Kidney (tissue), 13 donors: ENCODE measurements at regions not wholly inside any gene's neighbourhood (a gene's known extent, or its start where the extent isn't known, plus 50 kb on each side); places are given as distances from the start of the nearest gene placed in this dataset.

Experiments used
- DNase-seq, 5 donors: peaks; one replicate each; pipeline ENCODE4 v3.0.0-alpha.2; 2013 to 2020
- FAIRE-seq: peaks from 2 replicates; lab custom pipeline; 2012; peaks lifted over from hg19 to GRCh38; lab: Jason Lieb, UNC
- H3K27ac ChIP-seq, 2 donors: one replicate each; pipeline ENCODE4 v1.7.0; 2013; ENCODE audit warnings: low read depth in 2 of 2, low read length in 2 of 2, inconsistent platforms in 1 of 2
- H3K27me3 ChIP-seq: one replicate; pipeline ENCODE4 v1.7.1; 2013; ENCODE audit warnings: low read length, inconsistent platforms; ENCODE audit not compliant: control insufficient read depth, insufficient read depth
- H3K36me3 ChIP-seq, 3 donors: one replicate each; pipeline versions ENCODE4 v1.7.0 to v1.7.1; 2013; ENCODE audit warnings: low read length in 3 of 3, control low read depth in 1 of 3, inconsistent platforms in 1 of 3; ENCODE audit not compliant: insufficient read depth in 3 of 3, control insufficient read depth in 2 of 3
- H3K4me1 ChIP-seq, 3 donors: one replicate each; pipeline versions ENCODE4 v1.7.0 to v1.7.1; 2013; ENCODE audit warnings: low read length in 3 of 3, inconsistent platforms in 1 of 3, low read depth in 1 of 3; ENCODE audit not compliant: control insufficient read depth in 2 of 3, insufficient read depth in 2 of 3
- H3K4me3 ChIP-seq, 3 donors: one replicate each; pipeline versions ENCODE4 v1.7.0 to v1.8.1; 2013; ENCODE audit warnings: low read length in 3 of 3, control low read depth in 1 of 3, inconsistent platforms in 1 of 3
- H3K9ac ChIP-seq, 3 donors: one replicate each; pipeline versions ENCODE4 v1.7.0 to v1.7.1; 2013; ENCODE audit warnings: low read length in 3 of 3, control low read depth in 1 of 3, inconsistent platforms in 1 of 3
- H3K9me3 ChIP-seq, 3 donors: one replicate each; pipeline versions ENCODE4 v1.7.0 to v1.7.1; 2013; ENCODE audit warnings: low read length in 3 of 3, control low read depth in 1 of 3, inconsistent platforms in 1 of 3; ENCODE audit not compliant: control insufficient read depth in 2 of 3, insufficient read depth in 1 of 3
- intact Hi-C: fragments of 100-400 bp; cut with DNase I; formaldehyde crosslinking; loops from one replicate; pipeline ENCODE4 v1.11.1; 2022
- TF ChIP-seq, protein P1 (sequence below): IDR thresholded peaks from 3 replicates; pipeline ENCODE4 v1.5.1; 2012; ENCODE audit warnings: mild to moderate bottlenecking, moderate library complexity, borderline replicate concordance; ENCODE audit not compliant: insufficient read depth; ENCODE audit errors: extremely low read depth
- donor health status: control.
- donor health status: control.
- donor health status: control.
- donor health status: control.
- donor health status: control.
- donor health status: DM: yes; HTN: yes; CAD: no.
- donor health status: Normal renal cell carcinoma (clear cell type).

- intact Hi-C loops: no loop called here
- DNase-seq (no peak), FAIRE-seq (no peak)
- Histone ChIP-seq H3K9me3 (no peaks in the 10 kb centered on the region), H3K9ac (no peak overlapping the region), H3K27me3 (no peaks in the 10 kb centered on the region), H3K27ac (no peak overlapping the region), H3K4me1 (no peaks in the 10 kb centered on the region), H3K4me3 (no peak overlapping the region), H3K36me3 (no peaks in the 10 kb centered on the region)
- TF ChIP-seq, protein P1, sequence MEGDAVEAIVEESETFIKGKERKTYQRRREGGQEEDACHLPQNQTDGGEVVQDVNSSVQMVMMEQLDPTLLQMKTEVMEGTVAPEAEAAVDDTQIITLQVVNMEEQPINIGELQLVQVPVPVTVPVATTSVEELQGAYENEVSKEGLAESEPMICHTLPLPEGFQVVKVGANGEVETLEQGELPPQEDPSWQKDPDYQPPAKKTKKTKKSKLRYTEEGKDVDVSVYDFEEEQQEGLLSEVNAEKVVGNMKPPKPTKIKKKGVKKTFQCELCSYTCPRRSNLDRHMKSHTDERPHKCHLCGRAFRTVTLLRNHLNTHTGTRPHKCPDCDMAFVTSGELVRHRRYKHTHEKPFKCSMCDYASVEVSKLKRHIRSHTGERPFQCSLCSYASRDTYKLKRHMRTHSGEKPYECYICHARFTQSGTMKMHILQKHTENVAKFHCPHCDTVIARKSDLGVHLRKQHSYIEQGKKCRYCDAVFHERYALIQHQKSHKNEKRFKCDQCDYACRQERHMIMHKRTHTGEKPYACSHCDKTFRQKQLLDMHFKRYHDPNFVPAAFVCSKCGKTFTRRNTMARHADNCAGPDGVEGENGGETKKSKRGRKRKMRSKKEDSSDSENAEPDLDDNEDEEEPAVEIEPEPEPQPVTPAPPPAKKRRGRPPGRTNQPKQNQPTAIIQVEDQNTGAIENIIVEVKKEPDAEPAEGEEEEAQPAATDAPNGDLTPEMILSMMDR: no peak
Observed at GRCh38 chr11:90606721-90607120, 383.9 kb upstream of the CHORDC1 start.

DNA sequence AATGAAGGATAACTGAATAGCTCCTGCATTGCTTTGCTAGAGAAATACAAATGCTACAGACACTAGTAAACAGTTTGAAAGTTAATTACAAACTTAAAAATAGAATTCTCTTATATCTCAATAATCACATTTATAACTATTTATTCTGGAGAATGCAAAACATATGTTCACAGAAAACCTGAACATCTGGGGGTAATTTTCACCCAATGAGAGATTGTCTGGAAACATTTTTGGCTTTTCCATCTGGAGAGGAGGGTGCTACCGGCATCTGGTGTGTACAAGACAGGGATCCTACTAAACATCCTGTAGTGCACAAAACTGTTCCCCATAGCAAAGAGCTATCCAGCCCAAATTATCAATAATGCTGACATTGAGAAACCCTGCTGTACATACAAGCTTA is 378.4 kb upstream of the CHORDC1 start:
- intact Hi-C loops: no loop called here
- H3K9ac ChIP-seq: no peak overlapping the region
- TF ChIP-seq, protein P1: no peak

DNA sequence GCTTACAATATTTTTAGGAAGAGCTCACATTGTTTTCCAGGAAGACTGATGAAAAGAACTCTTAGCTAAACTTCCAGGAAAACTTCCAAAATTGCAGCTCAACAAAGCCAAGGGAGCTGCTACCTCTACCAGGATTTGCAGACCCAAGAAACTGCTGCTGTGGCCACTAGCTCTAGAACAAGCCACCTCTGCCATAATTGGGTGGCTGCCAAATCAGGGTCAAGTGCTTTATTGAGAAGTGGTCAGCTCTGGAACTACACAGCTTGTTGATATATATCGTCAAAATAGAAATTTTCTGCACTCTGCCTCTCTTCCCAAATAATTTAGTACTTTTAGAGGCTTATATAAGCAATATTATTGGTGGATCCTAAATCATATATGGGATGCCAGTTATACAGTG is 371.8 kb upstream of the CHORDC1 start:
- no peaks in the 10 kb centered on the region for H3K9me3 ChIP-seq
- no peaks in the 10 kb centered on the region for H3K36me3 ChIP-seq
- TF ChIP-seq, protein P1: no peak
- DNase-seq (peak in 2 of 5 donors; percentile 3 to 20), FAIRE-seq (no peak)
- no peaks in the 10 kb centered on the region for H3K27me3 ChIP-seq
- no peak overlapping the region for H3K27ac ChIP-seq
- intact Hi-C loops: no loop called here
- no peak overlapping the region for H3K9ac ChIP-seq
- no peaks in the 10 kb centered on the region for H3K4me1 ChIP-seq
- H3K4me3 ChIP-seq: no peak overlapping the region

More for the DNA sequence above, 378.4 kb upstream of the CHORDC1 start:
- H3K36me3 ChIP-seq: no peaks in the 10 kb centered on the region
- DNase-seq (no peak), FAIRE-seq (no peak)
- no peak overlapping the region for H3K27ac ChIP-seq
- no peaks in the 10 kb centered on the region for H3K4me1 ChIP-seq
- no peaks in the 10 kb centered on the region for H3K27me3 ChIP-seq
- no peak overlapping the region for H3K4me3 ChIP-seq
- H3K9me3 ChIP-seq: no peaks in the 10 kb centered on the region

GRCh38 chr11:90593099-90593498 is 370.2 kb upstream of the CHORDC1 start:
- no peak overlapping the region for H3K9ac ChIP-seq
- H3K36me3 ChIP-seq: no peaks in the 10 kb centered on the region
- intact Hi-C loops: no loop called here
- H3K4me1 ChIP-seq: no peaks in the 10 kb centered on the region
- no peak overlapping the region for H3K27ac ChIP-seq
- no peaks in the 10 kb centered on the region for H3K27me3 ChIP-seq
- DNase-seq: no peak
- H3K4me3 ChIP-seq: no peak overlapping the region
- no peaks in the 10 kb centered on the region for H3K9me3 ChIP-seq
- TF ChIP-seq, protein P1: no peak
- no peak for FAIRE-seq
